Activated CD8-positive, alpha-beta memory T cell treated with anti-CD3 and anti-CD28 coated beads for 36 hours (primary cell): ENCODE measurements at regions not wholly inside any gene's neighbourhood (a gene's known extent, or its start where the extent isn't known, plus 50 kb on each side); places are given as distances from the start of the nearest gene placed in this dataset.
"Not testable (repeated sequence)": the region's sequence is repeated elsewhere in the genome, so short reads cannot be mapped to it uniquely, and the experiment has no call there.

Experiments
- CTCF ChIA-PET: fragments of 350-600 bp; sonication (Branson Sonifier 250); formaldehyde crosslinking; loops from one replicate; lab custom pipeline; 2021; ENCODE audit warnings: antibody characterized with exemption; lab: Charles Lee
- POLR2A ChIA-PET: fragments of 350-600 bp; sonication (Branson Sonifier 250); formaldehyde crosslinking; loops from one replicate; lab custom pipeline; 2021; ENCODE audit warnings: antibody characterized with exemption; lab: Charles Lee

DNA sequence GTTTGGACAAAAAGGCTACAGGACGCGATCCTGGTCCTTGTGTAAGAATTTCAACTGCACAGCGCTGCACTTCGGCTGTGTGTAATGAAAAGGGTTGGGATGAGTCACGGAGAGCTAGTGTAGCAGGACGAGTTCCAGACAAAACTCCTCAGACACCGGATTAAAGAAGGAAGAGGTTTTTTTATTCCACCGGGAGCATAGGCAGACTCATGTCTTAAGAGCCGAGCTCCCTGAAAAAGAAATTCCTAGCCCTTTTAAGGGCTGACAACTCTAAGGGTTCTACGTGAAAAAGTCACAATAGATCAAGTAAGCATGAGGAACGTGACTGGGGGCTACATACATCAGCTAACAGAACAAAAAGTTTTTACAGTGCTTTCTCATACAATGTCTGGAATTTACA is 54.8 kb upstream of the FAM90A1 start:
- CTCF ChIA-PET, POLR2A ChIA-PET: not testable (repeated sequence)

GRCh38 chr12:8285681-8286080 is 58.3 kb upstream of the FAM90A1 start:
- CTCF ChIA-PET, POLR2A ChIA-PET: not testable (repeated sequence)

DNA sequence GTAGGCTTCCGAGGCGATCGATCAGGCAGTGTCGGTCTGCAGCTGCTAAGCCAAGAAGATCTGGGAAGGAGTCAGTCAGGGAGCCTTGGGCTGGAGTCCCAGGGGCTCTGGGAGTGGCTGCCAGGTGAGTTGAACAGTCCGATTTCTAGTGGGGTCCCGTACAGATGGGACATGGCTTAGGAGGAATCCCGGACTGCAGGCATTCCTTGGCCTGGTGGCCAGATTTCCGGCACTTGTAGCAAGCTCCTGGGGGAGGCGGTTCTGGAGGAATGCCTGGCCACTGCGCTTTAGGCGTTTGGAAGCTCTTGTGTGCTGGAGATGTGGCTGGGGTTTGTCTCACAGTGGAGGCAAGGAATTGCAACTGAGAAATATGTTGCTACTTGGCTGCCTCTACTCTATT is 64.3 kb upstream of the FAM90A1 start:
- POLR2A ChIA-PET = not testable (repeated sequence)

DNA sequence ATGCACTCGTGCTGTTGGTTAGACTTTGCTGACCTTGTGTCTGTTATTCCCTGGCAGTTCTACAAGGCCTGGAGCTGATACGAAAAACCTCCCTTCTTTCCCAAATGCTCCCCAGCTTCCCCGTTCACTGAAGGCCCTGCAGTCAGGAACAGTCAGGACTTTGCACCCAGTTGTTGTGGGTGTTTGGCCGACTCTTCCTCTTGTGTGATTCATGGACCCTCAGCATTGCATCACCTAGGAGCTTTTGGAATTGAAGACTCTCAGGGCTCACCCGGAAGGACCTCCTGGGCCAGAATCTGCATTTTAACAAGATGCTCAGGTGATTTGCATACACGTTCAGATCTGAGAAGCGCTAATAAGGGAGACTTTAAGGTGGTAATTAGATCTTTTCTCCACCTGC is 67.2 kb upstream of the FAM90A1 start:
- CTCF ChIA-PET, POLR2A ChIA-PET: not testable (repeated sequence)

More for the DNA sequence above, 64.3 kb upstream of the FAM90A1 start:
- CTCF ChIA-PET = not testable (repeated sequence)

GRCh38 chr12:8308611-8309010 is 81.2 kb upstream of the FAM90A1 start:
- POLR2A ChIA-PET, CTCF ChIA-PET: not testable (repeated sequence)

DNA sequence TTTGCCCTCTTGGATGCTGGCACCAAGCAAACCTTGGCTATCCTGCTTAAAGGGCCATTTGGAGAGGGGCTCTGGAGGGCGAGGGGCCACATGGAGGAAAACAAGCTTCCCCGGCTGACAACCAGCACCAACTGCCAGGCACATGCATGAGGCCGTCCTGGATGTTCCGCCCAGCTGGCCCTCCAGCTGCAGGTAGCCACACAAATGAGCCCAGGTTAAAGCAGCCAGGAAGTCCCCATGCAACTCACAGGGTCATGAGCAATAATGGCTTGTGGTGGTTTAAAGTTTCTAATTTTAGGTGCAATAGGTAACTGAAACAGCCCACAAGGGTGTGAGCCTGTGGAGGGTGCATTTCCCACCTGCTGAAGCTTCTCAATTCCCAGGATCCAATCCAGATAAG is 88.6 kb upstream of the FAM90A1 start:
- CTCF ChIA-PET = not testable (repeated sequence)

GRCh38 chr12:8317675-8318074 is 90.3 kb upstream of the FAM90A1 start:
- CTCF ChIA-PET, POLR2A ChIA-PET: not testable (repeated sequence)

More for the DNA sequence above, 88.6 kb upstream of the FAM90A1 start:
- POLR2A ChIA-PET = not testable (repeated sequence)

- CTCF ChIA-PET, POLR2A ChIA-PET: not testable (repeated sequence)
Measured at GRCh38 chr12:8320251-8320730, 92.9 kb upstream of the FAM90A1 start.

DNA sequence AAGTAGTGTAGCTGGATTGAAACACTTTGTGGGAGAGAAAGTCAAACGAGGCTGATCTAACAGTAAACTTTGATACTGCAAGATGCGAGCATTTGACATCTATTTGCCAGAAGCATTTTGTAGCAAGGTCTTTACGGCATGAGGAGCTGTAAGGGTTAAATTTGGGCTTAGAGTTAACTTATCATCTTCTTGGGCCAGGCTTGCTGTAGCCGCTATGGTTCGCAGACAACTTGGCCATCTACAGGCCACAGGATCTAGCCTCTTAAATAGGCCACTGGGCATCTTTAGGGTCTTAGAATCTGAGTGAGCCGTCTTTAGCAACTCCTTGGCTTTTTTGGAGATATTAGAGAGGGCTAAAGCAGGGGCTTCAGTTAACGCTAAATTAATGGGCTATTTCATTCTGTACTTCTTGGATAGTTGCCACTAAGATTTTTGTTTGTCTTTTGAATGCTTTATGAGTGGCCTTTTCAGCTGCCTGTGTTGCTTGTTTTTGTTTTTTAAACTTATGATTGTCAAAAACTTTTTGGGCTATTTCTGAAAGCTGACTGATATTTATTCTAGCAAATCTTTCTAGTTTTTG is 93.5 kb upstream of the FAM90A1 start:
- CTCF ChIA-PET, POLR2A ChIA-PET: not testable (repeated sequence)

DNA sequence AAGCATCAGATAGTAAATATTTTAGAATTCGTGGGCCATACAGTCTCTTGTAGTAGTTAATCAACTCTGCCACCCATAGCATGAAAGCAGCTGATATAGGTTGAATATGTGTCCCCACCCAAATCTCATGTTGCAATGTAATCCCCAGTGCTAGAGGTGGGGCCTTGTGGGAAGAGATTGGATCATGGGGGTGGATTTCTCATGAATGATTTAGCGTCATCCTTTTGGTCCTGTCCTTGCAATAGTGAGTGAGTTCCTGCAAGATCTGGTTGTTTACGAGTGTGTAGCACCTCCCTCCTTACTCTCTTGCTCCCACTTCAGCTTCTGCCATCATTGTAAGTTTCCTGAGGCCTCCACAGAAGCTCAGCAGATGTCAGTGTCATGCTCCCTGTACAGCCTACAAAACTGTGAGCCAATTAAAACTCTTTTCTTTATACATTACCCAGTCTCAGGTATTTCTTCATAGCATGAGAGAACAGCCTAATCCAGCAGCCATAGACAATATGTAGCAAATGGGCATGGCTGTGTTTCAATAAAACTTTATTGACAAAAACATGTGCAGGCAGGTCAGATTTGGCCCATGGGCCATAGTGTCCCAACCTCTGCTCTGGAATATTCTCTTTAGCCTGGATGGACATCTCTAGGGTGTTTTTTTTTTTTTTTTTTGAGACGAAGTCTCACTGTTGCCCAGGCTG is 97.9 kb upstream of the FAM90A1 start:
- CTCF ChIA-PET, POLR2A ChIA-PET: not testable (repeated sequence)

- CTCF ChIA-PET, POLR2A ChIA-PET: not testable (repeated sequence)
Measured at GRCh38 chr12:8328835-8329234, 101.4 kb upstream of the FAM90A1 start.

DNA sequence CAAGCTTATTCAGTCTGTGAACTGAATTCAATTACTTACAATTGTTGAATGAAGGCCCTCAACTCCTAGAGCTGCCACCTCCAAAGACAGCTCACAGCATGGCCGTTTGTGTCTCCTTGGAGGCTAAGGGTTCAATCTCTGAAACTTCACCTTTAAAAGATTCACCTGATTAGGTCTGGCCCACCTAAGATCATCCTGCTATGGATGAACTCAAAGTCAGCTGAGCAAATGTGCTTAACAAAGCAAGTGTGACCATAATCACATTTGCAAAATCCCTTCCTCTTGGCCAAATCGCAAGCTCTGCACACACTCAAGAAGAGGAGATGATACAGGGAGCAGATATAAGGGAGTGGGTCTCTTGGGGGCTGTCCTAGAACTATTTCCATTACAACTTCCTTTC is 105.0 kb upstream of the FAM90A1 start:
- CTCF ChIA-PET, POLR2A ChIA-PET: not testable (repeated sequence)

- CTCF ChIA-PET, POLR2A ChIA-PET: not testable (repeated sequence)
Measured at GRCh38 chr12:8351073-8351472, 104.7 kb upstream of the CLEC6A start.

GRCh38 chr12:8354741-8355140 is 101.0 kb upstream of the CLEC6A start:
- POLR2A ChIA-PET, CTCF ChIA-PET: not testable (repeated sequence)

DNA sequence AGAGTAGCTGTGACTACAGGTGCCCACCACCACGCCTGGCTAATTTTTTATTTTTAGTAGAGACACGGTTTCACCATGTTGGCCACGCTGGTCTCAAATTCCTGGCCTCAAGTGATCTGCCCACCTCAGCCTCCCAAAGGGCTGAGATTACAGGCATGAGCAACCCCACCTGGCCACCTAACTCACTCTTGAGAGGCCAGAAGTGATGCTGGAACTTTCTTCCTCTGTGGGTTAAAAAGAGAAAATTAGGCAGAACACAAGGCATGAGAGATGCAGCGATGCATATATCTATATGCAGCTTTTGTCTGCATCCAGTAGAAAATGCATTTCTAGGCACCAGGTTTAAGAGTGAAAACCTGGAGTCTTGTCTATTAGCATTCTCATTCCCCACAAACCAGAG is 100.2 kb upstream of the CLEC6A start:
- CTCF ChIA-PET, POLR2A ChIA-PET: not testable (repeated sequence)

GRCh38 chr12:8373744-8374143 is 82.0 kb upstream of the CLEC6A start:
- POLR2A ChIA-PET = not testable (repeated sequence)
- CTCF ChIA-PET = interaction anchor here (0.6 kb wide), 1 partner anchor 16 kb away, joined by 3 read pairs; no protein-coding TSS in a partner anchor

DNA sequence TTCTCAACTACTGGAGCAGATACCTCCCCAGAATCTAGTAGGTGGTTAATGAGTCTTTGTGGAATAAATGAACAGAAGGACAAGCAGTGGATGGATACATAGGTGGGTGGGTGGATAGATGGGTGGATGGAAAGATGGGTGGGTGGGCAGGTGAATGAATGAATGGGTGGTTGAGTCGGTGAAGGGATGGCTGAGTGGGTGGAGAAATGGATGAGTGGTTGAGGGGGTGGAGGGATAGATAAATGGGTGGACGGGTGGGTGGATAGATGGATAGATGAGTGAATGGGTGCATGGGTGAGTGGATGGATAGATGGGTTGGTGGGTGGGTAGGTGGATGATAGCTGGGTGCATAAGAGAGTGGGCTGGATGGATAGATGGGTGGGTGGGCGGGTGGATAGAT is 80.6 kb upstream of the CLEC6A start:
- CTCF ChIA-PET, POLR2A ChIA-PET: not testable (repeated sequence)

- POLR2A ChIA-PET = not testable (repeated sequence)
Measured at GRCh38 chr12:8377756-8378155, 78.0 kb upstream of the CLEC6A start.

DNA sequence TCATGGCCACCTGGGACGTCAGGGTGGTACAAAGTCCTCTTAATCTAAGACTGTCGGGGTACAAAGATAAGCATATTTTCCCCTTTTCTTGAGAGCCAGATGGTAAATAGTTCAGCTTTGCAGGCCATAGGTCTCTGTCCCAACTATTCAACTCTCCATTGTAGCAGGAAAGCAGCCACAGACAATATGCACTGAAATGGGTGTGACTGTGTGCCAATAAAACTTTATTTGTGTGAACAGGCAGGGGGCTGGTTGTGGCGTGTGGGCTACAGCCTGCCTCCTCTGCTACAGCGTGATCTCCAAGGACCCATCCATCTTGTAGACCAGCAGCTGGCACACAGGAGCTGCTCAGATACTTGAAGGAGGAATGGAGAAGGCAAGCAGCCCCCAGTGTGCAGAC is 73.2 kb upstream of the CLEC6A start:
- CTCF ChIA-PET, POLR2A ChIA-PET: not testable (repeated sequence)

More at GRCh38 chr12:8377756-8378155, 78.0 kb upstream of the CLEC6A start:
- CTCF ChIA-PET = not testable (repeated sequence)

- CTCF ChIA-PET, POLR2A ChIA-PET: not testable (repeated sequence)
Measured at GRCh38 chr12:8384686-8385085, 71.1 kb upstream of the CLEC6A start.

GRCh38 chr12:8385431-8385830 is 70.3 kb upstream of the CLEC6A start:
- POLR2A ChIA-PET, CTCF ChIA-PET: not testable (repeated sequence)
